Large intestine (tissue), 3 donors: ENCODE measurements at regions not wholly inside any gene's neighbourhood (a gene's known extent, or its start where the extent isn't known, plus 50 kb on each side); places are given as distances from the start of the nearest gene placed in this dataset.
A peak's percentile ranks its signal among the peaks of the same experiment; 100 is the strongest.
"Not testable (repeated sequence)": the region's sequence is repeated elsewhere in the genome, so short reads cannot be mapped to it uniquely, and the experiment has no call there.

Experiments used
- DNase-seq, 2 donors: peaks; one replicate each; pipeline versions ENCODE4 v3.0.0 to v3.0.0-alpha.2; 2013
- H3K27ac ChIP-seq: one replicate; pipeline ENCODE4 v1.5.1; 2013; ENCODE audit warnings: low read length
- H3K27me3 ChIP-seq: 2 replicates; pipeline ENCODE4 v1.6.1; 2013; ENCODE audit warnings: low read length; ENCODE audit not compliant: control insufficient read depth, insufficient read depth
- H3K36me3 ChIP-seq: 2 replicates; pipeline ENCODE4 v1.6.1; 2013; ENCODE audit warnings: low read length; ENCODE audit not compliant: control insufficient read depth, insufficient read depth
- H3K4me1 ChIP-seq: one replicate; pipeline ENCODE4 v1.6.1; 2013; ENCODE audit warnings: low read length; ENCODE audit not compliant: control insufficient read depth, insufficient read depth
- H3K4me3 ChIP-seq: one replicate; pipeline ENCODE4 v1.5.1; 2013; ENCODE audit warnings: low read length
- H3K9me3 ChIP-seq: one replicate; pipeline ENCODE4 v1.6.1; 2013; ENCODE audit warnings: mild to moderate bottlenecking, low read depth, low read length, moderate library complexity; ENCODE audit not compliant: control insufficient read depth
- WGBS: methylation state at CpG from one replicate; pipeline ENCODE4 v1.1.5; 2013; ENCODE audit warnings: low lambda C conversion rate; ENCODE audit not compliant: insufficient coverage; 5-methylcytosine and 5-hydroxymethylcytosine counted together

- no CpG with 5 or more reads among the region's 12 CpGs for WGBS
These were observed 270.0 kb upstream of the PLGLB2 start for GRCh38 chr2:87477669-87478428.

GRCh38 chr2:87478911-87479310 lies 269.0 kb upstream of the PLGLB2 start:
- no CpG with 5 or more reads among the region's 4 CpGs for WGBS
- not testable (repeated sequence) for H3K36me3 ChIP-seq, H3K4me3 ChIP-seq, H3K27ac ChIP-seq, H3K9me3 ChIP-seq, H3K4me1 ChIP-seq, H3K27me3 ChIP-seq, DNase-seq

More at GRCh38 chr2:87477669-87478428, 270.0 kb upstream of the PLGLB2 start:
- H3K4me1 ChIP-seq, H3K27me3 ChIP-seq, DNase-seq, H3K36me3 ChIP-seq, H3K9me3 ChIP-seq, H3K4me3 ChIP-seq: not testable (repeated sequence)
- H3K27ac ChIP-seq: peak overlapping the region; percentile 48

- DNase-seq: peak in 1 of 2 donors; percentile 34
- H3K9me3 ChIP-seq, H3K4me1 ChIP-seq, H3K36me3 ChIP-seq, H3K4me3 ChIP-seq, H3K27me3 ChIP-seq: not testable (repeated sequence)
- peak overlapping the region; percentile 53 for H3K27ac ChIP-seq
- WGBS: no CpG with 5 or more reads among the region's 7 CpGs
These were observed 264.7 kb upstream of the PLGLB2 start for GRCh38 chr2:87483093-87483680.

- H3K27me3 ChIP-seq, H3K4me1 ChIP-seq, H3K9me3 ChIP-seq, H3K4me3 ChIP-seq, H3K36me3 ChIP-seq, DNase-seq: not testable (repeated sequence)
- H3K27ac ChIP-seq: peak overlapping the region; percentile 73
- WGBS: no CpG with 5 or more reads among the region's 2 CpGs
These were observed 263.5 kb upstream of the PLGLB2 start for GRCh38 chr2:87484363-87484762.

- not testable (repeated sequence) for H3K9me3 ChIP-seq, H3K4me3 ChIP-seq, H3K27me3 ChIP-seq, H3K27ac ChIP-seq, H3K36me3 ChIP-seq, DNase-seq, H3K4me1 ChIP-seq
- WGBS: no CpG with 5 or more reads among the region's 8 CpGs
These were observed 262.4 kb upstream of the PLGLB2 start for GRCh38 chr2:87485455-87485854.

GRCh38 chr2:87485884-87486283 lies 262.0 kb upstream of the PLGLB2 start:
- not testable (repeated sequence) for DNase-seq, H3K27ac ChIP-seq, H3K36me3 ChIP-seq, H3K27me3 ChIP-seq, H3K4me1 ChIP-seq, H3K9me3 ChIP-seq, H3K4me3 ChIP-seq
- no CpG with 5 or more reads among the region's 10 CpGs for WGBS

GRCh38 chr2:87486413-87486812 lies 261.5 kb upstream of the PLGLB2 start:
- WGBS: no CpG with 5 or more reads among the region's 9 CpGs
- peak overlapping the region; percentile 17 for H3K27ac ChIP-seq
- H3K36me3 ChIP-seq, H3K27me3 ChIP-seq, DNase-seq, H3K9me3 ChIP-seq, H3K4me3 ChIP-seq, H3K4me1 ChIP-seq: not testable (repeated sequence)

- WGBS: no CpG with 5 or more reads among the region's 1 CpG
These were observed 259.9 kb upstream of the PLGLB2 start for GRCh38 chr2:87488021-87488420.

GRCh38 chr2:87488991-87489390 lies 258.9 kb upstream of the PLGLB2 start:
- not testable (repeated sequence) for H3K27me3 ChIP-seq, H3K27ac ChIP-seq, H3K4me3 ChIP-seq, H3K4me1 ChIP-seq, DNase-seq, H3K36me3 ChIP-seq, H3K9me3 ChIP-seq
- WGBS: no CpG with 5 or more reads among the region's 3 CpGs

More at GRCh38 chr2:87488021-87488420, 259.9 kb upstream of the PLGLB2 start:
- not testable (repeated sequence) for H3K4me3 ChIP-seq, H3K9me3 ChIP-seq, DNase-seq, H3K27me3 ChIP-seq, H3K36me3 ChIP-seq, H3K27ac ChIP-seq, H3K4me1 ChIP-seq

- WGBS: 28% methylated on average over 3 of the region's 5 CpGs
- H3K36me3 ChIP-seq, H3K4me1 ChIP-seq, H3K27me3 ChIP-seq, H3K9me3 ChIP-seq, H3K4me3 ChIP-seq: not testable (repeated sequence)
- peak overlapping the region; percentile 75 for H3K27ac ChIP-seq
- DNase-seq: peak; percentile 15 to 72
These were observed 253.0 kb upstream of the PLGLB2 start for GRCh38 chr2:87494846-87495245.

- not testable (repeated sequence) for H3K4me1 ChIP-seq, H3K4me3 ChIP-seq, H3K27me3 ChIP-seq, H3K36me3 ChIP-seq, H3K9me3 ChIP-seq
- H3K27ac ChIP-seq: peak overlapping the region; percentile 75
- no CpG with 5 or more reads among the region's 5 CpGs for WGBS
- DNase-seq: peak in 1 of 2 donors; percentile 6
These were observed 252.4 kb upstream of the PLGLB2 start for GRCh38 chr2:87495455-87495854.
